ENCODE measurements at regions not wholly inside any gene's neighbourhood (a gene's known extent, or its start where the extent isn't known, plus 50 kb on each side); places are given as distances from the start of the nearest gene placed in this dataset.

- DNase-seq (ENCODE audit: extremely low read depth, low read depth) = no peak
Measured at GRCh38 chr5:2658881-2659470, 92.5 kb downstream of the IRX2 start.

- DNase-seq (ENCODE audit: extremely low read depth, low read depth) = no peak
Measured at GRCh38 chr5:2658447-2658846, 93.0 kb downstream of the IRX2 start.

GRCh38 chr5:2657151-2657550 lies 94.3 kb downstream of the IRX2 start:
- DNase-seq (ENCODE audit: extremely low read depth, low read depth) = no peak

GRCh38 chr5:2656206-2656605 lies 95.3 kb downstream of the IRX2 start:
- no peak for DNase-seq (ENCODE audit: extremely low read depth, low read depth)

- DNase-seq (ENCODE audit: extremely low read depth, low read depth) = no peak
Measured at GRCh38 chr5:2653991-2654390, 97.5 kb downstream of the IRX2 start.

GRCh38 chr5:2651116-2651515 lies 100.4 kb downstream of the IRX2 start:
- no peak for DNase-seq (ENCODE audit: extremely low read depth, low read depth)

- no peak for DNase-seq (ENCODE audit: extremely low read depth, low read depth)
Measured at GRCh38 chr5:2642684-2643345, 108.7 kb downstream of the IRX2 start.

- DNase-seq (ENCODE audit: extremely low read depth, low read depth) = no peak
Measured at GRCh38 chr5:2640717-2641116, 110.8 kb downstream of the IRX2 start.

- no peak for DNase-seq (ENCODE audit: extremely low read depth, low read depth)
Measured at GRCh38 chr5:2639425-2639824, 112.1 kb downstream of the IRX2 start.

GRCh38 chr5:2634399-2635176 lies 116.9 kb downstream of the IRX2 start:
- no peak for DNase-seq (ENCODE audit: extremely low read depth, low read depth)

- DNase-seq (ENCODE audit: extremely low read depth, low read depth) = no peak
Measured at GRCh38 chr5:2633992-2634391, 117.5 kb downstream of the IRX2 start.

- no peak for DNase-seq (ENCODE audit: extremely low read depth, low read depth)
Measured at GRCh38 chr5:2631758-2632157, 119.7 kb downstream of the IRX2 start.

- DNase-seq (ENCODE audit: extremely low read depth, low read depth) = no peak
Measured at GRCh38 chr5:2629045-2629444, 122.4 kb downstream of the IRX2 start.

GRCh38 chr5:2627867-2628266 lies 123.6 kb downstream of the IRX2 start:
- no peak for DNase-seq (ENCODE audit: extremely low read depth, low read depth)

- no peak for DNase-seq (ENCODE audit: extremely low read depth, low read depth)
Measured at GRCh38 chr5:2626572-2626971, 124.9 kb downstream of the IRX2 start.

- no peak for DNase-seq (ENCODE audit: extremely low read depth, low read depth)
Measured at GRCh38 chr5:2622866-2623265, 128.6 kb downstream of the IRX2 start.

GRCh38 chr5:2621631-2622030 lies 129.8 kb downstream of the IRX2 start:
- no peak for DNase-seq (ENCODE audit: extremely low read depth, low read depth)

- no peak for DNase-seq (ENCODE audit: extremely low read depth, low read depth)
Measured at GRCh38 chr5:2619216-2619615, 132.3 kb downstream of the IRX2 start.

- no peak for DNase-seq (ENCODE audit: extremely low read depth, low read depth)
Measured at GRCh38 chr5:2617461-2617860, 134.0 kb downstream of the IRX2 start.

GRCh38 chr5:2615917-2616316 lies 135.6 kb downstream of the IRX2 start:
- DNase-seq (ENCODE audit: extremely low read depth, low read depth) = no peak

- DNase-seq (ENCODE audit: extremely low read depth, low read depth) = no peak
Measured at GRCh38 chr5:2614571-2614970, 136.9 kb downstream of the IRX2 start.

- DNase-seq (ENCODE audit: extremely low read depth, low read depth) = no peak
Measured at GRCh38 chr5:2611659-2612058, 139.8 kb downstream of the IRX2 start.
